Sigmoid colon (tissue), 6 donors: ENCODE measurements at regions not wholly inside any gene's neighbourhood (a gene's known extent, or its start where the extent isn't known, plus 50 kb on each side); places are given as distances from the start of the nearest gene placed in this dataset.

ENCODE experiments used
- DNase-seq: peaks from one replicate; pipeline ENCODE4 v3.0.0-alpha.2; 2019
- H3K27ac ChIP-seq, 4 donors: fragments of 200-600 bp; sonication (generic); one replicate each; pipeline ENCODE4 v1.5.1; 2016 to 2019; ENCODE audit warnings: mild to moderate bottlenecking in 1 of 4
- H3K27me3 ChIP-seq, 3 donors: fragments of 200-600 bp; sonication (generic); one replicate each; pipeline ENCODE4 v1.5.1; 2019; ENCODE audit warnings: mild to moderate bottlenecking in 1 of 3
- H3K36me3 ChIP-seq, 4 donors: fragments of 200-600 bp; sonication (generic); one replicate each; pipeline ENCODE4 v1.5.1; 2016 to 2019
- H3K4me1 ChIP-seq, 4 donors: fragments of 200-600 bp; sonication (generic); one replicate each; pipeline ENCODE4 v1.5.1; 2017 to 2019
- H3K4me3 ChIP-seq, 4 donors: fragments of 200-600 bp; sonication (generic); one replicate each; pipeline ENCODE4 v1.5.1; 2017 to 2019; ENCODE audit warnings: mild to moderate bottlenecking in 2 of 4, moderate library complexity in 1 of 4
- H3K9me3 ChIP-seq, 4 donors: fragments of 200-600 bp in 3 of 4; sonication (generic) in 3 of 4; one replicate each; pipeline versions ENCODE4 v1.5.1 to v1.6.1; 2013 to 2019
- CTCF ChIP-seq, 4 experiments: fragments of 450-650 bp in 3 of 4; fragments of 200-600 bp in 1 of 4; IDR thresholded peaks; one replicate each; pipeline ENCODE4 v1.5.1; 2016 to 2019; ENCODE audit warnings: antibody characterized with exemption in 4 of 4, mild to moderate bottlenecking in 3 of 4, moderate library complexity in 2 of 4
- EP300 ChIP-seq, 4 donors: sonication (generic); formaldehyde crosslinking; IDR thresholded peaks; one replicate each; pipeline ENCODE4 v1.6.1; 2017; ENCODE audit warnings: antibody characterized with exemption in 4 of 4
- POLR2A ChIP-seq, 2 donors: fragments of 450-650 bp; IDR thresholded peaks; one replicate each; pipeline ENCODE4 v1.6.1; 2016; ENCODE audit warnings: antibody characterized with exemption in 2 of 2, mild to moderate bottlenecking in 2 of 2, moderate library complexity in 2 of 2
- POLR2AphosphoS5 ChIP-seq, 4 donors: sonication (generic); formaldehyde crosslinking; IDR thresholded peaks; one replicate each; pipeline ENCODE4 v1.6.1; 2017; ENCODE audit warnings: antibody characterized with exemption in 4 of 4
- WGBS, 2 donors: extraction: QIAGEN DNeasy Blood & Tissue Kit; methylation state at CpG; one replicate each; pipeline ENCODE4 v1.1.7; 2013; 5-methylcytosine and 5-hydroxymethylcytosine counted together
- intact Hi-C: fragments of 100-400 bp; cut with DNase I; formaldehyde crosslinking; loops from one replicate; pipeline ENCODE4 v1.15.1; 2023
- donor health status: healthy with polysubstance abuse.
- donor health status: healthy.

DNA sequence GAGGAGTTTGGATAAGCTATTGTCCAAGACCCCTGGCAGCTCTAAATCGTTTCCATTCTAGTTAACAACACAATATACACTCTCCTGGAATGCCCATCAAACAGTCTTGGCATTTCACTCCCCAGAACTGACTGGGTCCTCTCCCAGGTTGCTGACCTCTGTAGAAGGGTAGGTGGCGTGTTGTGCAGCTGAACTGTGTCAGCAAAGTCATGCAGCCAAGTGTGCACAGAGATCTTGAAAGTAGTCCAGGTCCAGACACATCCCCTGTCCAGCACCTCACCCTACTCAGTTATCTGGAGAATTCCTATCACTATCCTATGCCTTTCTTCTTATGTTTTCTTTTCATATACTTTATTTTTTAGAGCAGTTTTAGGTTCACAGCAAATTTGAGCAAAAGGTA is 312.7 kb downstream of the GABRB3 start:
- TF ChIP-seq POLR2AphosphoS5 (IDR thresholded peaks at IDR 0.05) (no peak), CTCF (IDR thresholded peaks at IDR 0.05) (no peak), EP300 (IDR thresholded peaks at IDR 0.05) (no peak), POLR2A (IDR thresholded peaks at IDR 0.05) (no peak)
- WGBS, 2 donors: 33 to 57% methylated on average over 2 of the region's 2 CpGs
- DNase-seq: no peak

GRCh38 chr15:26455828-26456227 is 317.0 kb downstream of the GABRB3 start:
- Histone ChIP-seq H3K36me3 (no peaks in the 10 kb centered on the region), H3K4me1 (no peaks in the 10 kb centered on the region), H3K9me3 (peaks cover 0 to 9% (median 0%) of the 10 kb centered on the region in 4 donors), H3K4me3 (no peak overlapping the region), H3K27ac (no peak overlapping the region), H3K27me3 (no peaks in the 10 kb centered on the region)
- WGBS, 2 donors: 60 to 71% methylated on average over 2 of the region's 2 CpGs
- intact Hi-C loops: no loop called here
- TF ChIP-seq EP300 (IDR thresholded peaks at IDR 0.05) (no peak), POLR2A (IDR thresholded peaks at IDR 0.05) (no peak), CTCF (IDR thresholded peaks at IDR 0.05) (no peak), POLR2AphosphoS5 (IDR thresholded peaks at IDR 0.05) (no peak)
- no peak for DNase-seq

More for the DNA sequence above, 312.7 kb downstream of the GABRB3 start:
- Histone ChIP-seq H3K36me3 (no peaks in the 10 kb centered on the region), H3K27ac (no peak overlapping the region), H3K4me3 (no peak overlapping the region), H3K4me1 (no peaks in the 10 kb centered on the region), H3K9me3 (peaks cover 0 to 8% (median 0%) of the 10 kb centered on the region in 4 donors), H3K27me3 (no peaks in the 10 kb centered on the region)
- intact Hi-C loops: no loop called here

DNA sequence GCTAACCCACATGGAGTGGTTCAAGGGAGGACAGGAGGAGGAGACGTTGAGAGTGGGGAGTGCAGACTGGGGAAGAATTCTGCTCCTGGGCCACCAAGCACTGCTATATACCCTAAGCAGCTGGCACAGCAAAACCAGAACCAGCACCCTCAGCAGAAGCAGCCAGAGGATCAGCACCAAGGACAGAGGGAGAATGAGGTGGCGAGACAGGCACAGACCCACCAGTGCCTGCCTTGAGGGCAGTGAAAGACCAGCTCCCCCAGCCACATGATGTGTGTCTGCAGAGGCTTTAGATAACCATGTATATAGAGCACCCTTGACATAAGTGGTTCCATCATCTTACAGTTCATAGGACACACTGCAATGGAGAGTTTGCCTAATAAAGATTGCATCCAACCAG is 319.0 kb downstream of the GABRB3 start:
- Histone ChIP-seq H3K27me3 (no peaks in the 10 kb centered on the region), H3K27ac (no peak overlapping the region), H3K4me1 (no peaks in the 10 kb centered on the region), H3K9me3 (peaks cover 0 to 4% (median 0%) of the 10 kb centered on the region in 4 donors), H3K36me3 (no peaks in the 10 kb centered on the region), H3K4me3 (no peak overlapping the region)
- DNase-seq: no peak
- intact Hi-C loops: no loop called here
- 52 to 56% methylated on average over 2 of the region's 2 CpGs for WGBS, 2 donors
- TF ChIP-seq POLR2A (IDR thresholded peaks at IDR 0.05) (no peak), EP300 (IDR thresholded peaks at IDR 0.05) (no peak), POLR2AphosphoS5 (IDR thresholded peaks at IDR 0.05) (no peak)

DNA sequence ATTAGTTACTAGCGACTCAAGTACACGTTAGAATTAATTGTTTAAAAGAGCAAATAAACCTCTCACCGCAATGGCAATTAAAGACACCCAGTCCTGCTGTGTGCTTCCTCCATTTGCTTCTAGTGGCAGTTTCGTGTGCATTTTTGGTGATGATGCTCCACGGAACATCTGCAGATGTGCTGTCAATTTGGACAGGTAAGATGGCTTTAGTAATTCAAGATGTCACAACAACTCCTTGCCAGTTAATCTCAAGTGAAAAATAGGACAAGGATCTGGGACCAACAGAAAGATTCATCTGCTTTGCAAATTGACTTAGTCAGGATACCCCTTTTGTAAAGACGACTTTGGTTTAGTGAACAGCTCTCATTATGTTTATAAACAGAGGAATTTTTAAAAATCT is 320.9 kb downstream of the GABRB3 start:
- WGBS, 2 donors: 80 to 87% methylated on average over 6 of the region's 6 CpGs
- Histone ChIP-seq H3K4me3 (no peak overlapping the region), H3K36me3 (no peaks in the 10 kb centered on the region), H3K4me1 (no peaks in the 10 kb centered on the region), H3K27me3 (no peaks in the 10 kb centered on the region), H3K9me3 (peaks cover 0 to 4% (median 0%) of the 10 kb centered on the region in 4 donors), H3K27ac (no peak overlapping the region)
- intact Hi-C loops: no loop called here
- TF ChIP-seq EP300 (IDR thresholded peaks at IDR 0.05): no peak
- TF ChIP-seq CTCF (IDR thresholded peaks at IDR 0.05): no peak
- TF ChIP-seq POLR2A (IDR thresholded peaks at IDR 0.05): no peak
- TF ChIP-seq POLR2AphosphoS5 (IDR thresholded peaks at IDR 0.05): no peak
- DNase-seq: no peak

DNA sequence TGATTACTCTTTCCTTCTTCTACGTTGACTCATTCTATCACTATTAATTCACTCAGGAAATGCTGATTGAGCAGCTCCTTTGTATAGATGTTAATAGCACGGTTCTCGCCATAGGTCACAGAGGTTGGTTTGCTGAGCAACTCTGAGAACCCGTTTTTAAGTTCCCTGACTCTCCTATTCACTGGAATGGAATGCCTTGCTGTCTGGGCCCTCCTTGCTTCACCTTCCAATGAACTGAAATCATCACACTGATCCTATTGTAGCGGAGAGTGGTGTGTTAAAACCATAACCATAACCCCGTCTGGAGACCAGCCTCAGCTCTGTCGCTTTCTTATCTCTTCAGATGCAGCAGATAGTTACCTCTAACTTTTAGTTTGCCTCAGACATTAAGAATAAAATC is 323.6 kb downstream of the GABRB3 start:
- no peak overlapping the region for H3K27ac ChIP-seq
- no peaks in the 10 kb centered on the region for H3K27me3 ChIP-seq
- no peak for DNase-seq
- no peaks in the 10 kb centered on the region for H3K36me3 ChIP-seq
- 69 to 73% methylated on average over 7 of the region's 7 CpGs for WGBS, 2 donors
- no peak overlapping the region for H3K4me3 ChIP-seq
- no peaks in the 10 kb centered on the region for H3K4me1 ChIP-seq
- H3K9me3 ChIP-seq: peaks cover 0 to 2% (median 0%) of the 10 kb centered on the region in 4 donors
- intact Hi-C loops: no loop called here
- TF ChIP-seq EP300 (IDR thresholded peaks at IDR 0.05): no peak
- no peak for TF ChIP-seq POLR2AphosphoS5 (IDR thresholded peaks at IDR 0.05)
- TF ChIP-seq CTCF (IDR thresholded peaks at IDR 0.05): no peak
- no peak for TF ChIP-seq POLR2A (IDR thresholded peaks at IDR 0.05)
